Fibroblast of gingiva (primary cell): ENCODE measurements at regions not wholly inside any gene's neighbourhood (a gene's known extent, or its start where the extent isn't known, plus 50 kb on each side); places are given as distances from the start of the nearest gene placed in this dataset.

ENCODE experiments used
- DNase-seq: peaks from one replicate; pipeline ENCODE4 v3.0.0-alpha.2; 2011; ENCODE audit warnings: low read depth

DNA sequence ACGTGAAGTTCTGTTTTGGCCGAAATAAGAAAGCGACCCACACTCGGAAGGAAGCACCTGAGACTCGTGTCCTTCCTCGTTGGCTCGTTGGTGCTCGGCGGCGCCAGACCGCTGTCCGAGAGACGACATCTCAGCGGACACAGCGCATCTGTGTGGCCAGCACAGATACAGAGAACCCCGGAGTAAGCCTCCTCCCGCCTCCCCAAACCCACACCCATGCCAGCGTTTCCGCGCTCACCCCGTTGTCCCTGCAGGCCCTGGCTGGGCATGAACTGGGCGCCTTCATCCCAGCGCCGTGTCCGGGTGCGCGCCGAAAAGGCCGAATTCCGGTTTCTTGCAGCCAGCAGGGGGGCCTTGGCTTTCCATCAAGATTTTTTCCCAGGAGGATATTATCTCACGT is 127.6 kb downstream of the SOX1 start:
- DNase-seq = no peak

DNA sequence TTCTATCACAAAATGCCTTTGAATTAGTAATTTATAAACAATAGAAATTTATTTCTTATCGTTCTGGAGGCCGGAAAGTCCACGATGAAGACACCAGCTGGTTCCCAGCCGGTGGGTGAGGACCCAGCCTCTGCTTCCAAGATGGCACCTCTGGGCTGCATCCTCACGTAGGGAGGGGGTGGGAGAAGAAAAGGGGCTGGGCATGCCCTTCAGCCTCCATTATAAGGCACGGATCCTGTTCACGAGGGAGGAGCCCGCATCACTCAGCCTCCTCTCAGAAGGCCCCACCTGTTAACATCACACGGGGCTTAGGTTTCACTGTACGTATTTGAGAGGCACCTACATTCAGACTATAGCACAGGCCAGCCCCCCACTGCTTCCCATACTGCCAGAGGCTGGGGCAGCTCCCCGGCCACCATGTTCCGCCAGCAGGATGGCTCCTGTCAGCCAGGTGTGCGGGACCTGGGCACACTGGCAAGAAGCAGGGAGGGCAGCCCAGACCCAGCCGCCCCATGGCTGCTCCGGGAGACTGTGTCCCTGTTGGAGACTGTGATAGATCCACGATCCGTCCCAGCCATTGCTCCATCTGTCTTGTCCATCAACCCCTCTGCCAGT is 131.6 kb downstream of the SOX1 start:
- DNase-seq = no peak

DNA sequence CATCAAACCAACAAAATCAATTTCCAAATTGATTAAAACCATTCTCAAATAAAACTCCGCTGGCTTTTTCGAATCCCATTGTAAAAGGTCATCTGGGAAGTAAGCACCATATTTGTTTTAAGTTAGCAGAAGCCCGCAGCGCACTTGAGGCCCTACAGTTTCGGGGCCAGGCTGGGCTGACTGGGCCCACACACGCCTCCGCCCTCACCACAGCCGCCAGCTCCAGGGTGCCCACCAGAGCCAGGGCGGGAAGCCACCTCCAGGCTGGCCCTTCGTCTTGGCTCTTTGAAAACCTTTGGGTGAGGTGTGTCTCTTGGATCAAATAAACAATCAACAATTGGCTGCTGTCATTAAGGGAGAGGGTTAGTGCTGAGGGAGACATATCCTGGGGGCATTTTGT is 133.3 kb downstream of the SOX1 start:
- no peak for DNase-seq

DNA sequence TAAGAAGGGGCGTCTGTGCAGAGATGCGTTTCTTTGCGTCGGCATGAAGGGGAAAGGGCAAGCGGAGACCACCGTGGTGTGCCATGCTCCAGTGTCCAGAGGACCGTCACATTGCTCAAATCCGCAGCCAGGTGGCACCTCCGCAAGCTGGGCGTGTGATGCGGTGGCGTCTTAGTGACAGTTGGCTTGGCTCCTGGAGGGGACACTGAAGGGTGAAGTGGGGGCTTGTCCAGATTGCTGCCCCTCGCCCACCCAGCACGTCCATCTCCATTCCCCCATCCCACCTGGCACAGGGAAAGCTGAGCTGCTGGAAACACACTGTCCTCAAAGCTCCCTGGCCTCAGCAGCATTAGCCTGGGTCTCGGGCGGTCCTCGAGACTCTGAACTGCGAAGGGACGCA is 135.3 kb downstream of the SOX1 start:
- no peak for DNase-seq

- DNase-seq = no peak
Measured at GRCh38 chr13:112202966-112203365, 136.0 kb downstream of the SOX1 start.

DNA sequence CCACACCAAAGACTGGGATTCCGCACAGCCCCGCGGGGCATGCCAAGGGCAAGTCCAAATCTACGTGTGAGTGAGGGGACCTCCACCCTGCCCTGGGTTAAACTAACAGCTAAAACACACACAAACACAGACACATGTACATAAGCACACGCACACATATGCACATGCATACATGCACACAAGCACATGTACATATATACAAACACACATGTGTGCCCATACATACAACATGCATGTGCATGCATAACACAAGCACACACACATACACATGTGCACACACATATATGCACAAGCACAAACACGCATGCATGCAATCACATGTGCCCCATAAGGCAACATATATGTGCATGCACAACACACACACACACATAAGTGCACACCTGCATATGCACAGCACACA is 136.7 kb downstream of the SOX1 start:
- no peak for DNase-seq

- no peak for DNase-seq
Measured at GRCh38 chr13:112204346-112205327, 137.7 kb downstream of the SOX1 start.

DNA sequence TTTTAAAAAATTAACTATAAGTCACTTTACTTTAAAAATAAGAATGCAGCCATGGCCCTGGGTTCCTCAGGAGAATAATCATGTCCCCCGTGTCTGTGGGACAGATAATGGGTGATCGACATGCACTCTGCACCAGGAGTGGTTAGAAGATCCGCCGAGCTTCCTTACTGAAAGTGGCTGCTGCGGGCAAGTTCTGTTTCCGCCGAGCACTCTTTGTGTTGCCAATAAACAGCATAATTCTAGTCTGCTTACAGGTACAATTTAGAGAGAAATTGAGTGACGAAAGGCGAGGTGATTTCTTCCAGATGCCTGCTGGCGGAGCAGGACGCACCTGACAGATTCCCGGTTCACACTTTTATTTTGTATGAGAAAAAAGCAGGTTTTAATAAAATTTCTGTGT is 139.0 kb downstream of the SOX1 start:
- DNase-seq = no peak

- DNase-seq = no peak
Measured at GRCh38 chr13:112207129-112207528, 140.2 kb downstream of the SOX1 start.

DNA sequence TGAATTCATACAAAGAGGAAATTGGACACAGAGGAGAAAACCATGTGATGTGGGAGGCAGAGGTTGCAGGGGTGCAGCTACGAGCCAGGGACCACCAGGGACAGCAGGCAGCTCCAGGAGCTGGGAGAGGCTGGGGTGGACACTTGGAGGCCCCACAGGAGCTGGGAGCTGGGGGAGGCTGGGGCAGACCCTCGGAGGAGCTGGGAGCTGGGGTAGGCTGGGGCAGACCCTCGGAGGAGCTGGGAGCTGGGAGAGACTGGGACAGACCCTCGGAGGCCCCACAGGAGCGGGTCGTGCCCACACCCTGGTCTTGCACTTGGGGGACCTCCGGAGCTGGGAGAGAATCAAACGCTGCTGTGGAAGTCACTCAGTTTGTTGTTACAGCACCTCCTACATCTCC is 141.7 kb downstream of the SOX1 start:
- no peak for DNase-seq

DNA sequence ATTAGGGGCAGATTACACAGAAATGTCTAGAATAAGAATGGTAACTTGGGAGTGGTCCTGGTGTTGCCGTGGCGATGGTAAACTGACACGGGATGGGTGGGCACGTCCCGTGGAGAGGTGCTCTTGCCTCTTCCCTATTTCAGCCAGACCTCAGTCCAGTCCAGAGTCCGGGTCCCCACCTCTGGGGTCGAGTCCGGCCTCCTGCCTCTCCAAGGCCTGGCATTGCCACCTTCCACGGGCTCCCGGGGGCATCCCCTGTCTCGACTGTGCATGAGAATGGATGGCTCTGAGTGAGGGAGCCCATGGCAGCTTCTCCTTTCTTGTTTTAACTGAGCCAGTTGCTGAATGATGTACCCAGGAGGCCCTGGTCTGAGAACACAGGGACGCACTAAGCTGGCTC is 142.3 kb downstream of the SOX1 start:
- DNase-seq = no peak

DNA sequence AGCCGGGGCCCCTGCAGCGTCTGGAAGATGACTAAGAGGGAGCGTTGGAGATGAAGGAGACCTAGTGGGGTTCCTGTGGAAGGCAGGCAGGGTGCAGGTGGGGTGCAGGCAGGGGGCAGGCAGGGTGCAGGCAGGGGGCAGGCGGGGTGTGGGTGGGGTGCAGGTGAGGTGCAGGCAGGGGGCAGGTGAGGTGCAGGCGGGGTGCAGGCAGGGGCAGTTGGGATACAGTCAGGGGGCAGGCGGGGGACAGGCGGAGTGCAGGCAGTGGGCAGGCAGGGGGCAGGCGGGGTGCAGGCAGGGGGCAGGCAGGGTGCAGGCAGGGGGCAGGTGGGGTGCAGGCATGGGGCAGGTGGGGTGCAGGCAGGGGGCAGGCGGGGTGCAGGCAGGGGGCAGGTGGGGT is 142.8 kb downstream of the SOX1 start:
- no peak for DNase-seq

DNA sequence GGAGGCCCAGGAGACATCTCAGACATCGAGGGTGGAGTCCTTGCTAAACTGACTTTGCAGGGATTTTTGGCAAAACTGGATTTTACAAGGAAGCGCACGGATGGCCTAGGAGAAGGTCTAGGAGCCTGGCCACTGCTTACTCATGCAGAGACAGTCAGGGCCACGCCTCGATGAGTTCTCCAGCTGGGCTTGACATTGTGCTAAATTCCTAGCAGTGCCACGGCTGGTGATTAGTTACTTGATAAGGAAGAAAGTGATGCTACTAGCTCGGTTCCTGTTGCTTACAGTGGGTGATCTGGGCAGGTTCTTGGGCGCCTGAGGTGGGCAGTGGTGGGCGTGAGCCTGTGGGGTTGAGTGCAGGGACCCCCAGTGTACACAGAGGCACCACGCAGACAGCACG is 143.4 kb downstream of the SOX1 start:
- DNase-seq = no peak

DNA sequence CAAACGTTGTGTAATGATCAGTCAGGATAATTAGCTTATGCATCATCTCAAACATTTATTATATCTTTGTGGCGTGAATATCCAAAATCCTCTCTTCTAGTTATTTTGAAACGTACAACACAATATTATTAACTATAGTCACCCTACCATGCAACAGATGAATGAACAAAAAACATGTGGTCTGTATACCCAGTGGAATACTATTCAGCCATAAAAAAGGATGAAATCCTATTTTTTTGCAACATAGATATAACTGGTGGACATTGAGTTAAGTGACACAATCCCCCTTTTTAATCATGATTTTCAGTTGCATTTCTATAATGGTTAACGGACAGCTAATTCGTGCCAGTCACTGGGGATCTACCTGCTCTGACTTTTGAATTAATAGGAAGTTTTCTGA is 145.6 kb downstream of the SOX1 start:
- DNase-seq = no peak

DNA sequence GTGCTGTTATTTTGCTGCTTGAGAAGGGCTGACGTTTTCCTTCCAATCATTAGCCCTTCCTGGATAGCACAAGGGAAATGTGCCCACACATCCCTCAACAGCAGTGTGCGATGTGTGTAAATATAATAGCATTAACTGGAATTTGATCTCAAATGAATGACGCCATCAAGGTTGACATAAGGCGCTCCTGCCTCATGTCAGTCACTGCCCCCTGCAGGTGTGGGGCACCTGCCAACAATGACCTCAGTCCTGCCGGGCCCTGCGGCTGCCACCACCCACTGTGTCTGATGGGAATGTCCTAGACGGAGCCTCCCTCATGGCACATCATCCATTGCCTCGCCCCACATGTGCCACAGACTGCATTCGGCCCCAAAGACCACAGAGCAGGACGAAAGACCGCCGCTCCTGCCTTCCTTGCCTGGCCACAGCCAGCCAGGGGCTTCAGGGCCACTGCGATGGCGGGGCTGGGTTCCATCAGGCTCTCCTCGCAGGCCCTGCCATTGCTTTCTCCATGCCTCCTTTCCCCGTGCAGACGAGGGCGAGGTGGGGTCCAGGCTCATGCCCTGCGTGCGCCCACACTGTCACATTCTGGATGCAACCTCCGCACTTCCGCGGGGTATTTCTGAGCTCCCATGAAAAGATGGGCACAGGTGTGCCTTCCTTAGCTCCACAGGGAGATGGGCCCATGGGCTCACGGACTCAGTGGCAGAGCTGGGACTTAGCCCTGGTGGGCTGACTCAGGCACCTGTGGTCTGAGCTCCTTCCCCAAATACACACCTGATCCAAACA is 146.7 kb downstream of the SOX1 start:
- no peak for DNase-seq

GRCh38 chr13:112215871-112216270 is 148.9 kb downstream of the SOX1 start:
- no peak for DNase-seq

DNA sequence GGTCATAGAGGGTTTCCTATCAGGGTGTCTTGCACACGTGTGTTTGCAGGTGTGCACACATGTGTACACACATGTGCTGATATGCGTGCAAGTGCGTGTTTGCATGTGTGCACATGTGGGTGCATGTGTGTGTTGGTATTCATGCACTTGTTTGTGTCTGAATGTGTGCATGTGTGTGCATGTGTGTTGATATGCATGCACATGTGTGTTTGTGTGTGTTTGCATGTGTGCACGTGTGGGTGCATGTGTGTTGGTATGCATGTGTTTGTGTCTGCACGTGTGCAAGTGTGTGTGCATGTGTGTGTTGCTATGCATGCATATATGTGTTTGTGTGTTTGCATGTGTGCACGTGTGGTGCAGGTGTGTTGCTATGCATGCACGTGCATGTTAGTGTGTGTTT is 150.5 kb downstream of the SOX1 start:
- DNase-seq = peak; percentile 2

DNA sequence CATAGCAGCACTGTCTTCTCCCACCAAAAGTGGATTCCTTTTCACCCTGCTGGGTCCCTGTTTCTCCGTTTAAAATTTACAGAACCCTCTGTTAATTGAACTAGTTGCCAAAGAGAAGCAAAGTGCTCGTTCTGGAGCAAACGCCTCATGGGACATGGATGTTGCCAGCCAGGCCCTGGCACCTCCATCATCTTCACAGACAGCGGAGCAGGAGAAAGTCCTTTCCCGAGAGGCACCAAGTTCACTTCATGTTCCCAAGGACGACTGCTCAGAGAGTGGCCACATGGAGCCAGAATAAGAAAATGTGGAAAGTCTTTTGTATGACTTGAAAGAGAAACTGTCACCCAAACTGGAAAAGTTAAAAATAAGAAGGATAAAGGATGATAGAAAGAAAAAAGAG is 151.5 kb downstream of the SOX1 start:
- DNase-seq = no peak

- no peak for DNase-seq
Measured at GRCh38 chr13:112219740-112220139, 152.8 kb downstream of the SOX1 start.

- no peak for DNase-seq
Measured at GRCh38 chr13:112220296-112220875, 153.4 kb downstream of the SOX1 start.

DNA sequence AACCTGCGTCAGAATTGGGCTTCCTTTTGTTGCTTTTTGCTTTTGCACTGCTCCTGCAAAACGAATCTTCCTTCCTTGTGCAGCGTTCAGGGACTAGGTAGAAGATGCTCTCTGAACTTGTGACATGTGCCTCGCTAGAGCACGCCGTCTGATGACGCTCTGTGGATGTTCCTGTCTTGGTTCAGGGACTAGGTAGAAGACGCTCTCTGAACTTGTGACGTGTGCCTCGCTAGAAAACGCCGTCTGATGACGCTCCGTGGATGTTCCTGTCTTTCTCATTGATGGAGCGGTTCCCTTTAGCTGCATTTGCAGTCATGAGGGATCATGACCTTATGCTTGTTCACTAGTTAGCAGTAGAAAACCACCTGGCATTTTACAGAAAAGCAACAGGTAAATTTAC is 154.0 kb downstream of the SOX1 start:
- no peak for DNase-seq

DNA sequence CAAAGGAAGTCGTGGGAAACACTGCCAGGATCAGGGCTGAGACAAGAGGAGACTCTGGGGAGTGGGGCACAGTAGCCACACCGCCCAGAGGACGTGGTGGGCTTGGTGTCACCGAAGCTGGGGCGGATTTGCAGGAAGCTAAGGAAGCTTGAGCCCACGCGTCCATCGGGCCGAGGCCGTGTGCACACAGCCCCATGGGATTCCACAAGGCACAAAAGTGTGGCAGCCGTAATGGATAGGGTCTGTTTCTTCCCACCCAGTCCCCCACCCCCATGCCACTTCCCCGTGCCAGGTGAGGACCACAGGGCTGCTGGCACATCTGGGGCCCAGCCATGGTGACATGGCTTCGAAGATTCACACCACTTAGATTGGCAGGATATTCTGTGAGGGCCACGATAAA is 153.2 kb upstream of the SPACA7 start:
- no peak for DNase-seq
